ENCODE measurements at regions not wholly inside any gene's neighbourhood (a gene's known extent, or its start where the extent isn't known, plus 50 kb on each side); places are given as distances from the start of the nearest gene placed in this dataset.

DNA sequence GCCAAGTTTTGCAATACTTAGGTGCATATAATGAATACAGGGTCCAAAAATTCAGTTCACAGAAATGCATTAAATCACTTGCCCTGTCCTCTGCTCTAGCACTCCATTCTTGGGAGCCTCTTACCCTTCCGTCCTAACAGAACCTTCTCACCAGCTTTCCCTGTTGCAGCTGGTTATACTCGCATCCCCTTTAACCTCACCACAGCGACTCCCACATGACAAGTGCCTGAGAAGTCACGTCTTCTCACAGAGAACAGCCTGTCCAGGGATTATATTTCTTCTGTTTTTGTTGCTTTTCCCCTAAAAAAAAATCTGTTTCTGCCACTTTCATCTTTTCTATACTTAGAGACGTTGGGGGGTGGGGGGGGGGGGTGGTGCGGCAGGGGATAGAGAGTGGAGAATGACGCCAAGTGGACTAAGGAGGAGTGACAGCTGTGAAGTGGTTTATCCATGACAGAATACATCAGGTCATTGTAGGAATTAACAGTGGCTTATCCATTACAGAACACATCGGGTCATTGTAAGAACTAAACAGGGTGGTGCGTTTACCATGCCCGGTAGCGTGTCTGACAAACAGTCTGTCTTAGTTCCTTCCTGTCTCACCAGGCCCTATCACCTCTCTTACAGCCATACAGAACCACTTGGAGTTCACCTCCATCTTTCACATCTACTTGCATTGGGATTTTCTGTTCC lies 117.6 kb downstream of the UBE2U start:
- intact Hi-C loops (cut with micrococcal nuclease; ENCODE audit: unreplicated experiment) = no loop called here
- Mint-ChIP-seq H3K27ac (ENCODE audit: unreplicated experiment) (no peak overlapping the region), H3K4me1 (ENCODE audit: low read depth, unreplicated experiment) (no peaks in the 10 kb centered on the region), H3K4me3 (ENCODE audit: unreplicated experiment) (no peak overlapping the region), H3K36me3 (ENCODE audit: insufficient read depth, unreplicated experiment) (no peaks in the 10 kb centered on the region), H3K9me3 (ENCODE audit: unreplicated experiment) (no peaks in the 10 kb centered on the region), H3K27me3 (ENCODE audit: insufficient read depth, unreplicated experiment) (peaks cover 8% of the 10 kb centered on the region)
- Histone ChIP-seq H3K9me3 (no peaks in the 10 kb centered on the region), H3K4me3 (ENCODE audit: low read depth, low read length) (no peak overlapping the region), H3K27me3 (replicated peaks; ENCODE audit: control insufficient read depth, insufficient read depth, low read length) (no peaks in the 10 kb centered on the region), H3K36me3 (ENCODE audit: control insufficient read depth, insufficient read depth, low read length) (no peaks in the 10 kb centered on the region), H3K4me1 (no peaks in the 10 kb centered on the region)
- BruUV-seq (replicated peaks) = no TSS peak
- DNase-seq = no peak
- TF ChIP-seq, protein P1, sequence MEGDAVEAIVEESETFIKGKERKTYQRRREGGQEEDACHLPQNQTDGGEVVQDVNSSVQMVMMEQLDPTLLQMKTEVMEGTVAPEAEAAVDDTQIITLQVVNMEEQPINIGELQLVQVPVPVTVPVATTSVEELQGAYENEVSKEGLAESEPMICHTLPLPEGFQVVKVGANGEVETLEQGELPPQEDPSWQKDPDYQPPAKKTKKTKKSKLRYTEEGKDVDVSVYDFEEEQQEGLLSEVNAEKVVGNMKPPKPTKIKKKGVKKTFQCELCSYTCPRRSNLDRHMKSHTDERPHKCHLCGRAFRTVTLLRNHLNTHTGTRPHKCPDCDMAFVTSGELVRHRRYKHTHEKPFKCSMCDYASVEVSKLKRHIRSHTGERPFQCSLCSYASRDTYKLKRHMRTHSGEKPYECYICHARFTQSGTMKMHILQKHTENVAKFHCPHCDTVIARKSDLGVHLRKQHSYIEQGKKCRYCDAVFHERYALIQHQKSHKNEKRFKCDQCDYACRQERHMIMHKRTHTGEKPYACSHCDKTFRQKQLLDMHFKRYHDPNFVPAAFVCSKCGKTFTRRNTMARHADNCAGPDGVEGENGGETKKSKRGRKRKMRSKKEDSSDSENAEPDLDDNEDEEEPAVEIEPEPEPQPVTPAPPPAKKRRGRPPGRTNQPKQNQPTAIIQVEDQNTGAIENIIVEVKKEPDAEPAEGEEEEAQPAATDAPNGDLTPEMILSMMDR (IDR thresholded peaks at IDR 0.05; ENCODE audit: insufficient read depth in 1 of 2, low read depth in 1 of 2, low read length in 1 of 2, severe bottlenecking in 1 of 2, unreplicated experiment in 1 of 2) = no peak
- POLR2A ChIA-PET = no interaction called here
- CTCF ChIA-PET = interaction anchor here (0.6 kb wide), 1 partner anchor 52 kb away, joined by 3 read pairs; no protein-coding TSS in a partner anchor

DNA sequence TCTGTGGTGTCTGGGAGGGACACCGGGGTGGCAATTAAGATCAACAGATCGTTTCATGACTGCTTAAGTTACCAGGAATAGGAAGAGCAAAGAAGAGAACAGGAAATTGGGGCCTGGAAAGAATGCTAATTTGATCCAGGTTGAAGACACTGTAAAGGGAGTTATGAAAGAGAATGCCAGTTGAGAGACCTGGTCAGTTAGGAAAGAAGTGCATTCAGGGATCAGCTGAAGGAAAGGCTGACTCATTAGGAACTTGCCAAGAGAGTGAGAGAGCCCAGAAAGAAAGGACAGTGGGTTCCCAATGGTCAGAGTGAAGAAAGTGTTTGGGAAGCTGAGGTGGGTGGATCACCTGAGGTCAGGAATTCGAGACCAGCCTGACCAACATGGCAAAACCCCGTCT lies 119.6 kb downstream of the UBE2U start:
- Mint-ChIP-seq H3K4me3 (ENCODE audit: unreplicated experiment) (no peak overlapping the region), H3K36me3 (ENCODE audit: insufficient read depth, unreplicated experiment) (no peaks in the 10 kb centered on the region), H3K9me3 (ENCODE audit: unreplicated experiment) (no peaks in the 10 kb centered on the region), H3K4me1 (ENCODE audit: low read depth, unreplicated experiment) (peaks cover 2% of the 10 kb centered on the region), H3K27me3 (ENCODE audit: insufficient read depth, unreplicated experiment) (peaks cover 4% of the 10 kb centered on the region), H3K27ac (ENCODE audit: unreplicated experiment) (no peak overlapping the region)
- Histone ChIP-seq H3K27me3 (replicated peaks; ENCODE audit: control insufficient read depth, insufficient read depth, low read length) (no peaks in the 10 kb centered on the region), H3K9me3 (no peaks in the 10 kb centered on the region), H3K4me1 (no peaks in the 10 kb centered on the region), H3K4me3 (ENCODE audit: low read depth, low read length) (no peak overlapping the region), H3K36me3 (ENCODE audit: control insufficient read depth, insufficient read depth, low read length) (no peaks in the 10 kb centered on the region)
- no peak for DNase-seq
- BruUV-seq (replicated peaks) = no TSS peak
- ChIA-PET CTCF (no interaction called here), POLR2A (no interaction called here)
- intact Hi-C loops (cut with micrococcal nuclease; ENCODE audit: unreplicated experiment) = no loop called here
- TF ChIP-seq, protein P1 (IDR thresholded peaks at IDR 0.05; ENCODE audit: insufficient read depth in 1 of 2, low read depth in 1 of 2, low read length in 1 of 2, severe bottlenecking in 1 of 2, unreplicated experiment in 1 of 2) = no peak

DNA sequence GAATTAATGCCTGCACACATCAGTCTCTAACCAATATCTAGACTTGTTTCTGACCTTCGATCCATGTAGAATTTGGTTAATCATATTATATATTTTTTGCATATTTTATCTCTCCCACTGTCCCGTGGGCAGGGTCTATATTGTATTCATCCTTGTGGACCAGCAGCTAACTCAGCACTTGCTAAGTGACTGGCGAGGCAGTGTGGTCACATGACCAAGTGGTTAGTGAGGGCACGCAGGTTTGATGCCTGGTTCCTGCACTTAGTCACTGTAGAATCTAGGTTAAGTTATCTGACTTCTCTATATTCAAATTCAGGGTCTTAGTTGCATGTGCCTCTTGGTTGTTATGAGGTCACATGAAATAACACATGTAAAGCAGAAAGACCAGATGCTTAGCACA lies 120.5 kb downstream of the UBE2U start:
- no peak for DNase-seq
- H3K27me3 ChIP-seq (replicated peaks; ENCODE audit: control insufficient read depth, insufficient read depth, low read length) = no peaks in the 10 kb centered on the region
- no peaks in the 10 kb centered on the region for H3K36me3 Mint-ChIP-seq (ENCODE audit: insufficient read depth, unreplicated experiment)
- no peak overlapping the region for H3K4me3 ChIP-seq (ENCODE audit: low read depth, low read length)
- POLR2A ChIA-PET = no interaction called here
- intact Hi-C loops (cut with micrococcal nuclease; ENCODE audit: unreplicated experiment) = no loop called here
- H3K27me3 Mint-ChIP-seq (ENCODE audit: insufficient read depth, unreplicated experiment) = peaks cover 4% of the 10 kb centered on the region
- TF ChIP-seq, protein P1 (IDR thresholded peaks at IDR 0.05; ENCODE audit: insufficient read depth in 1 of 2, low read depth in 1 of 2, low read length in 1 of 2, severe bottlenecking in 1 of 2, unreplicated experiment in 1 of 2) = no peak
- H3K36me3 ChIP-seq (ENCODE audit: control insufficient read depth, insufficient read depth, low read length) = no peaks in the 10 kb centered on the region
- H3K9me3 ChIP-seq = no peaks in the 10 kb centered on the region
- no peak overlapping the region for H3K27ac Mint-ChIP-seq (ENCODE audit: unreplicated experiment)
- H3K4me1 Mint-ChIP-seq (ENCODE audit: low read depth, unreplicated experiment) = peaks cover 5% of the 10 kb centered on the region
- H3K9me3 Mint-ChIP-seq (ENCODE audit: unreplicated experiment) = no peaks in the 10 kb centered on the region
- no peaks in the 10 kb centered on the region for H3K4me1 ChIP-seq
- BruUV-seq (replicated peaks) = no TSS peak
- CTCF ChIA-PET = no interaction called here
- H3K4me3 Mint-ChIP-seq (ENCODE audit: unreplicated experiment) = no peak overlapping the region
